Astrocyte (in vitro differentiated cells and primary cell): ENCODE measurements at regions not wholly inside any gene's neighbourhood (a gene's known extent, or its start where the extent isn't known, plus 50 kb on each side); places are given as distances from the start of the nearest gene placed in this dataset.
A peak's percentile ranks its signal among the peaks of the same experiment; 100 is the strongest.

ENCODE experiments used
- DNase-seq: peaks from one replicate; pipeline ENCODE4 v3.0.0-alpha.2; 2010; ENCODE audit warnings: low read depth
- FAIRE-seq: peaks from 2 replicates; lab custom pipeline; 2011; peaks lifted over from hg19 to GRCh38; lab: Jason Lieb, UNC
- H2AFZ ChIP-seq: 2 replicates; pipeline ENCODE4 v1.6.0; 2012; ENCODE audit warnings: low read depth, low read length, inconsistent platforms
- H3K27ac ChIP-seq: 2 replicates; pipeline ENCODE4 v1.5.1; 2011; ENCODE audit warnings: low read depth, low read length, inconsistent platforms
- H3K27me3 ChIP-seq: 2 replicates; pipeline ENCODE4 v1.6.0; 2011; ENCODE audit warnings: low read length, inconsistent platforms; ENCODE audit not compliant: insufficient read depth
- H3K36me3 ChIP-seq: 2 replicates; pipeline ENCODE4 v1.5.1; 2011; ENCODE audit warnings: low read length, inconsistent platforms; ENCODE audit not compliant: insufficient read depth
- H3K4me1 ChIP-seq: 2 replicates; pipeline ENCODE4 v1.5.1; 2011; ENCODE audit warnings: low read length, inconsistent platforms; ENCODE audit not compliant: insufficient read depth
- H3K4me2 ChIP-seq: 2 replicates; pipeline ENCODE4 v1.6.0; 2012; ENCODE audit warnings: low read length, inconsistent platforms
- H3K4me3 ChIP-seq: 2 replicates; pipeline ENCODE4 v1.5.1; 2011; ENCODE audit warnings: low read depth, mild to moderate bottlenecking, low read length, inconsistent platforms; ENCODE audit not compliant: insufficient read depth
- H3K79me2 ChIP-seq: 2 replicates; pipeline ENCODE4 v1.6.0; 2012; ENCODE audit warnings: mild to moderate bottlenecking, low read length, inconsistent platforms; ENCODE audit not compliant: insufficient read depth
- H3K9ac ChIP-seq: 2 replicates; pipeline ENCODE4 v1.6.0; 2012; ENCODE audit warnings: mild to moderate bottlenecking, low read length, inconsistent platforms
- H3K9me3 ChIP-seq: 2 replicates; pipeline ENCODE4 v1.5.1; 2012; ENCODE audit warnings: low read depth, mild to moderate bottlenecking, low read length, inconsistent platforms; ENCODE audit not compliant: insufficient read depth
- H4K20me1 ChIP-seq: 2 replicates; pipeline ENCODE4 v1.6.0; 2012; ENCODE audit warnings: low read length, inconsistent platforms; ENCODE audit not compliant: insufficient read depth
- H3K27ac Mint-ChIP-seq: one replicate; pipeline ENCODE4 v1.8.0; 2021; ENCODE audit warnings: mild to moderate bottlenecking, mixed read lengths; ENCODE audit not compliant: unreplicated experiment
- H3K27me3 Mint-ChIP-seq: one replicate; pipeline ENCODE4 v1.8.0; 2021; ENCODE audit warnings: low read depth, mixed read lengths; ENCODE audit not compliant: unreplicated experiment
- H3K36me3 Mint-ChIP-seq: one replicate; pipeline ENCODE4 v1.8.0; 2021; ENCODE audit warnings: low read depth, mixed read lengths; ENCODE audit not compliant: unreplicated experiment
- H3K4me1 Mint-ChIP-seq: one replicate; pipeline ENCODE4 v1.8.0; 2021; ENCODE audit warnings: low read depth, mixed read lengths; ENCODE audit not compliant: unreplicated experiment
- H3K4me3 Mint-ChIP-seq: one replicate; pipeline ENCODE4 v1.8.0; 2021; ENCODE audit warnings: mild to moderate bottlenecking, moderate library complexity, mixed read lengths; ENCODE audit not compliant: unreplicated experiment
- H3K9me3 Mint-ChIP-seq: one replicate; pipeline ENCODE4 v1.8.0; 2021; ENCODE audit warnings: mild to moderate bottlenecking, mixed read lengths; ENCODE audit not compliant: unreplicated experiment
- EZH2 ChIP-seq: IDR thresholded peaks from 2 replicates; pipeline ENCODE4 v1.6.1; 2012; ENCODE audit warnings: mild to moderate bottlenecking, low read length, inconsistent platforms; ENCODE audit not compliant: insufficient read depth
- TF ChIP-seq, protein P1 (sequence below): IDR thresholded peaks from 2 replicates; pipeline ENCODE4 v1.5.1; 2011; ENCODE audit warnings: low read depth, mild to moderate bottlenecking, inconsistent platforms, low read length, moderate library complexity; ENCODE audit not compliant: insufficient read depth

GRCh38 chr9:82242285-82242963, 253.9 kb downstream of the SPATA31D1 start:
- no peak overlapping the region for H3K4me3 Mint-ChIP-seq
- no peaks in the 10 kb centered on the region for H3K27me3 Mint-ChIP-seq
- H3K4me1 Mint-ChIP-seq: no peaks in the 10 kb centered on the region
- Histone ChIP-seq H3K27ac (no peak overlapping the region), H2AFZ (no peak overlapping the region), H3K27me3 (no peaks in the 10 kb centered on the region), H3K79me2 (no peaks in the 10 kb centered on the region), H3K4me2 (no peak overlapping the region), H3K4me3 (no peak overlapping the region), H3K9ac (no peak overlapping the region), H3K4me1 (no peaks in the 10 kb centered on the region), H3K9me3 (peaks cover 2% of the 10 kb centered on the region), H4K20me1 (no peaks in the 10 kb centered on the region), H3K36me3 (no peaks in the 10 kb centered on the region)
- no peak for DNase-seq
- no peaks in the 10 kb centered on the region for H3K36me3 Mint-ChIP-seq
- FAIRE-seq: no peak
- TF ChIP-seq, protein P1, sequence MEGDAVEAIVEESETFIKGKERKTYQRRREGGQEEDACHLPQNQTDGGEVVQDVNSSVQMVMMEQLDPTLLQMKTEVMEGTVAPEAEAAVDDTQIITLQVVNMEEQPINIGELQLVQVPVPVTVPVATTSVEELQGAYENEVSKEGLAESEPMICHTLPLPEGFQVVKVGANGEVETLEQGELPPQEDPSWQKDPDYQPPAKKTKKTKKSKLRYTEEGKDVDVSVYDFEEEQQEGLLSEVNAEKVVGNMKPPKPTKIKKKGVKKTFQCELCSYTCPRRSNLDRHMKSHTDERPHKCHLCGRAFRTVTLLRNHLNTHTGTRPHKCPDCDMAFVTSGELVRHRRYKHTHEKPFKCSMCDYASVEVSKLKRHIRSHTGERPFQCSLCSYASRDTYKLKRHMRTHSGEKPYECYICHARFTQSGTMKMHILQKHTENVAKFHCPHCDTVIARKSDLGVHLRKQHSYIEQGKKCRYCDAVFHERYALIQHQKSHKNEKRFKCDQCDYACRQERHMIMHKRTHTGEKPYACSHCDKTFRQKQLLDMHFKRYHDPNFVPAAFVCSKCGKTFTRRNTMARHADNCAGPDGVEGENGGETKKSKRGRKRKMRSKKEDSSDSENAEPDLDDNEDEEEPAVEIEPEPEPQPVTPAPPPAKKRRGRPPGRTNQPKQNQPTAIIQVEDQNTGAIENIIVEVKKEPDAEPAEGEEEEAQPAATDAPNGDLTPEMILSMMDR: no peak
- TF ChIP-seq EZH2: no peak
- H3K9me3 Mint-ChIP-seq: peaks cover 18% of the 10 kb centered on the region
- no peak overlapping the region for H3K27ac Mint-ChIP-seq

DNA sequence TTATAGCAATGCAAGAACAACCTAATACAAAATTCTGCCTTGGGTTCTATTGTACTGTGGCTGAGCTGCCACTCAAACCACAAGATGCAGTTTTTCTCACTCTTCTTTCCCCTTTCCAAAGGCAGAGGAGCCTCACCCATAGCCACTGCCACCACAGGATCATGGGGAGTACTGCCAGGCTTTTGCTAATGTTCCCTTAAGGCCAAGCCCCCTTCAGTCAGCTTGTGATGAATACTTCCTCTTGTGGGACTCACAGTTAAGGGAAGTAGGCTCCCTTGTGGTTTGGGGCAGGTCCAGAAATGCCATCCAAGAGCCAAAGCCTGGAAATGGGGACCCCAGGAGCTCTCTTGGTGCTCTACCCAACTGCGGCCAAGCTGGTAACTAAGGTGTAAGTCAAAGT, 258.7 kb downstream of the SPATA31D1 start:
- TF ChIP-seq, protein P1: no peak
- no peak for TF ChIP-seq EZH2
- Histone ChIP-seq H3K36me3 (no peaks in the 10 kb centered on the region), H3K9ac (no peak overlapping the region), H3K4me1 (no peaks in the 10 kb centered on the region), H3K9me3 (peaks cover 2% of the 10 kb centered on the region), H3K4me3 (no peak overlapping the region), H3K27me3 (no peaks in the 10 kb centered on the region), H3K4me2 (no peak overlapping the region), H4K20me1 (no peaks in the 10 kb centered on the region), H3K79me2 (no peaks in the 10 kb centered on the region), H3K27ac (no peak overlapping the region), H2AFZ (no peak overlapping the region)
- Mint-ChIP-seq H3K36me3 (no peaks in the 10 kb centered on the region), H3K4me3 (no peak overlapping the region), H3K27ac (no peak overlapping the region), H3K4me1 (no peaks in the 10 kb centered on the region), H3K27me3 (no peaks in the 10 kb centered on the region), H3K9me3 (no peaks in the 10 kb centered on the region)
- FAIRE-seq (no peak), DNase-seq (peak; percentile 3)

- no peak for FAIRE-seq
- H3K4me1 Mint-ChIP-seq: peaks cover 5% of the 10 kb centered on the region
Measured at GRCh38 chr9:82252116-82252515, 263.5 kb downstream of the SPATA31D1 start.

More at GRCh38 chr9:82252116-82252515, 263.5 kb downstream of the SPATA31D1 start:
- no peaks in the 10 kb centered on the region for H3K36me3 Mint-ChIP-seq
- no peaks in the 10 kb centered on the region for H3K9me3 Mint-ChIP-seq
- no peak overlapping the region for H3K9ac ChIP-seq
- no peak overlapping the region for H2AFZ ChIP-seq
- no peak overlapping the region for H3K4me2 ChIP-seq
- peaks cover 5% of the 10 kb centered on the region for H3K4me1 ChIP-seq
- TF ChIP-seq, protein P1: no peak
- TF ChIP-seq EZH2: no peak
- no peak overlapping the region for H3K4me3 ChIP-seq
- no peak overlapping the region for H3K27ac ChIP-seq
- no peaks in the 10 kb centered on the region for H3K9me3 ChIP-seq
- no peaks in the 10 kb centered on the region for H3K27me3 Mint-ChIP-seq
- H3K27me3 ChIP-seq: no peaks in the 10 kb centered on the region
- H3K27ac Mint-ChIP-seq: no peak overlapping the region
- no peaks in the 10 kb centered on the region for H3K79me2 ChIP-seq
- peak; percentile 26 for DNase-seq
- no peaks in the 10 kb centered on the region for H4K20me1 ChIP-seq
- no peaks in the 10 kb centered on the region for H3K36me3 ChIP-seq
- H3K4me3 Mint-ChIP-seq: no peak overlapping the region
